Natural killer cell (primary cell): ENCODE measurements at regions not wholly inside any gene's neighbourhood (a gene's known extent, or its start where the extent isn't known, plus 50 kb on each side); places are given as distances from the start of the nearest gene placed in this dataset.

ENCODE experiments used
- ATAC-seq, 3 donors: fragments of 150-1000 bp in 2 of 3; fragments of 200-7000 bp in 1 of 3; cut with Tn5 transposase; 1 replicate in 1 of 3; 2 replicates in 2 of 3; pipeline ENCODE4 v1.10.0; 2021; ENCODE audit warnings: mild to moderate bottlenecking in 2 of 3, moderate library complexity in 2 of 3
- DNase-seq, 2 donors: peaks; one replicate each; pipeline versions ENCODE4 v3.0.0 to v3.0.0-alpha.2; 2013 to 2021; ENCODE audit warnings: mixed read lengths in 1 of 2
- H3K27ac ChIP-seq: one replicate; pipeline ENCODE4 v1.5.1; 2013; ENCODE audit warnings: mild to moderate bottlenecking, low read length
- H3K27me3 ChIP-seq: one replicate; pipeline ENCODE4 v1.6.1; 2013; ENCODE audit warnings: low read length; ENCODE audit not compliant: control insufficient read depth, insufficient read depth
- H3K36me3 ChIP-seq: one replicate; pipeline ENCODE4 v1.6.1; 2013; ENCODE audit warnings: low read length; ENCODE audit not compliant: control insufficient read depth, insufficient read depth
- H3K4me1 ChIP-seq: one replicate; pipeline ENCODE4 v1.6.1; 2013; ENCODE audit warnings: low read length; ENCODE audit not compliant: control insufficient read depth, insufficient read depth
- H3K4me3 ChIP-seq: one replicate; pipeline ENCODE4 v1.5.1; 2013; ENCODE audit warnings: low read length
- H3K9me3 ChIP-seq: one replicate; pipeline ENCODE4 v1.6.1; 2013; ENCODE audit warnings: low read length; ENCODE audit not compliant: control insufficient read depth, insufficient read depth
- H3K27ac Mint-ChIP-seq, 2 donors: one replicate each; pipeline ENCODE4 v1.8.0; 2022; ENCODE audit warnings: mild to moderate bottlenecking in 2 of 2, mixed read lengths in 2 of 2, moderate library complexity in 1 of 2
- H3K27me3 Mint-ChIP-seq, 2 donors: one replicate each; pipeline ENCODE4 v1.8.0; 2022; ENCODE audit warnings: low read depth in 2 of 2, mixed read lengths in 2 of 2
- H3K36me3 Mint-ChIP-seq: one replicate; pipeline ENCODE4 v1.8.0; 2022; ENCODE audit warnings: mixed read lengths
- H3K4me1 Mint-ChIP-seq, 2 donors: one replicate each; pipeline ENCODE4 v1.8.0; 2022; ENCODE audit warnings: mixed read lengths in 2 of 2
- H3K4me3 Mint-ChIP-seq: one replicate; pipeline ENCODE4 v1.8.0; 2022; ENCODE audit warnings: mild to moderate bottlenecking, moderate library complexity, mixed read lengths
- H3K9me3 Mint-ChIP-seq, 2 donors: one replicate each; pipeline ENCODE4 v1.8.0; 2022; ENCODE audit warnings: mixed read lengths in 2 of 2
- WGBS: methylation state at CpG from one replicate; pipeline ENCODE4 v1.1.7; 2013; ENCODE audit warnings: missing lambda C conversion rate; ENCODE audit not compliant: insufficient coverage; 5-methylcytosine and 5-hydroxymethylcytosine counted together
- intact Hi-C: fragments of 100-400 bp; cut with micrococcal nuclease; formaldehyde crosslinking; loops from one replicate; pipeline ENCODE4 v1.14.2; 2022
- TF ChIP-seq, protein P1 (sequence below): fragments of 200-600 bp; IDR thresholded peaks from one replicate; pipeline ENCODE4 v1.8.0; 2022; ENCODE audit warnings: antibody characterized with exemption

DNA sequence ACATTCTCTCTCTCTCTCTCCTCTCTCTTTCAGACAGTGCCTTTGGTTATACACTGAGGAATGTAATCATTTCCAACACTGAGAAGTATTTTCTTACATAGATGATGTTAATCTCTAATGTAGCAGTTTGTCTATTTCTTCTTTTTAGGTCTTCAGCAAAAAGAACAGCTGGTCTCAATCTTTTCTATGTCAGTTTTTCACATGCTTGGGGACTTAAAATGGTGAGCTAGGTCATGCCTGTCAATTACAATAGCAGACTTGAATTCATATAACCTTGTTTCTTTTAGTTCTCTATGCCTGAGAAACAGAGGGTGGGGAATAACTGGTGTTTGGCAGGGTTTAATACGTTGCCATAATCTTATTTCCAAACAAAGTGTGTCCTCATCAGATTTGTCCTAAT is 786.2 kb downstream of the SQOR start:
- intact Hi-C loops = no loop called here
- Mint-ChIP-seq H3K27me3 (no peaks in the 10 kb centered on the region), H3K4me3 (no peak overlapping the region), H3K36me3 (peaks cover 17% of the 10 kb centered on the region), H3K27ac (no peak overlapping the region), H3K9me3 (peaks cover 14 to 23% of the 10 kb centered on the region in 2 donors), H3K4me1 (no peaks in the 10 kb centered on the region)
- H3K9me3 ChIP-seq = peaks cover 8% of the 10 kb centered on the region
- H3K27ac ChIP-seq = no peak overlapping the region
- DNase-seq = no peak
- no peaks in the 10 kb centered on the region for H3K27me3 ChIP-seq
- H3K4me1 ChIP-seq = no peaks in the 10 kb centered on the region
- ATAC-seq = no peak
- no peak overlapping the region for H3K4me3 ChIP-seq
- no peaks in the 10 kb centered on the region for H3K36me3 ChIP-seq
- 50% methylated on average over 1 of the region's 1 CpG for WGBS
- TF ChIP-seq, protein P1, sequence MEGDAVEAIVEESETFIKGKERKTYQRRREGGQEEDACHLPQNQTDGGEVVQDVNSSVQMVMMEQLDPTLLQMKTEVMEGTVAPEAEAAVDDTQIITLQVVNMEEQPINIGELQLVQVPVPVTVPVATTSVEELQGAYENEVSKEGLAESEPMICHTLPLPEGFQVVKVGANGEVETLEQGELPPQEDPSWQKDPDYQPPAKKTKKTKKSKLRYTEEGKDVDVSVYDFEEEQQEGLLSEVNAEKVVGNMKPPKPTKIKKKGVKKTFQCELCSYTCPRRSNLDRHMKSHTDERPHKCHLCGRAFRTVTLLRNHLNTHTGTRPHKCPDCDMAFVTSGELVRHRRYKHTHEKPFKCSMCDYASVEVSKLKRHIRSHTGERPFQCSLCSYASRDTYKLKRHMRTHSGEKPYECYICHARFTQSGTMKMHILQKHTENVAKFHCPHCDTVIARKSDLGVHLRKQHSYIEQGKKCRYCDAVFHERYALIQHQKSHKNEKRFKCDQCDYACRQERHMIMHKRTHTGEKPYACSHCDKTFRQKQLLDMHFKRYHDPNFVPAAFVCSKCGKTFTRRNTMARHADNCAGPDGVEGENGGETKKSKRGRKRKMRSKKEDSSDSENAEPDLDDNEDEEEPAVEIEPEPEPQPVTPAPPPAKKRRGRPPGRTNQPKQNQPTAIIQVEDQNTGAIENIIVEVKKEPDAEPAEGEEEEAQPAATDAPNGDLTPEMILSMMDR = no peak

DNA sequence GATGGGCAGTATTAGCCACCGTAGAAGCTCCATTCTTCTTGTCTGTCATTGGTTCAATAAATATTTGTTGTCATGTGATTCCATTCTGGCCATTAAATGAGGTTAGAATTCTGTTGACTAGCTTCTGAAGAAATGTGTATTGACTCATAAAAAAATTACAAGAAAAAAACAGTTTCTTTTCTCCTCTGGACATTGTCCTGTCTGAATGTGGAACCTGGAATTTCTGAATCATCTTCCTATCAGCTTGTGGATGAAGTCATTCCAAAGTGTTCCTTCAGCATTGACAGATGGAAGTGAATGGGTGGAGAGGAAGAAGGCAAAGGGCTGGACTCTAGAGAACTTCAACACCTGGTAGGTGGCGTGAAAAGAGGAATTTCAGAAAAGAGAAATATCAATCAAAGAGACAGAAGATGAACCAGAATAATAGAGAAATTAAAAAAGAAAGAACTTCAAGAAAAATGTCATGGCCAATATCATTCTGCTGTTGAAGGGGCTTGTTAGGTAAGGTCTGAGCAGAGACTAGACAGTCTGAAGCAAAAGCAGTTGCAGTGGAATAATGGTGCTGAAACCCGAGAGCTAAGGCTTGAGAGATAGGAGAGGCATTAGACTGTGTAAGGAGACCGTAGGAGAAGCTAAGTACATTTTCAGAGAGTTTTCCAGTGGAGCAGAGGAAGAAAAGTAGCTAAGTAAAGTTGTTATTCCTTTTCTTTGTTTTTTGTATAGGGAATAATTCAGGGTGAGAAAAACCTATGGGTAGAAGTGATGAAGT is 806.6 kb downstream of the SQOR start:
- H3K9me3 Mint-ChIP-seq = peaks cover 12 to 27% of the 10 kb centered on the region in 2 donors
- H3K36me3 Mint-ChIP-seq = peaks cover 15% of the 10 kb centered on the region
- H3K27ac ChIP-seq = no peak overlapping the region
- no peaks in the 10 kb centered on the region for H3K27me3 ChIP-seq
- intact Hi-C loops = no loop called here
- no peak overlapping the region for H3K4me3 Mint-ChIP-seq
- no peak overlapping the region for H3K4me3 ChIP-seq
- H3K4me1 ChIP-seq = no peaks in the 10 kb centered on the region
- no peak for DNase-seq
- H3K36me3 ChIP-seq = no peaks in the 10 kb centered on the region
- TF ChIP-seq, protein P1 = no peak
- H3K9me3 ChIP-seq = no peaks in the 10 kb centered on the region
- no peak overlapping the region for H3K27ac Mint-ChIP-seq
- H3K4me1 Mint-ChIP-seq = no peaks in the 10 kb centered on the region
- H3K27me3 Mint-ChIP-seq = no peaks in the 10 kb centered on the region
- 79% methylated on average over 4 of the region's 4 CpGs for WGBS
- no peak for ATAC-seq

DNA sequence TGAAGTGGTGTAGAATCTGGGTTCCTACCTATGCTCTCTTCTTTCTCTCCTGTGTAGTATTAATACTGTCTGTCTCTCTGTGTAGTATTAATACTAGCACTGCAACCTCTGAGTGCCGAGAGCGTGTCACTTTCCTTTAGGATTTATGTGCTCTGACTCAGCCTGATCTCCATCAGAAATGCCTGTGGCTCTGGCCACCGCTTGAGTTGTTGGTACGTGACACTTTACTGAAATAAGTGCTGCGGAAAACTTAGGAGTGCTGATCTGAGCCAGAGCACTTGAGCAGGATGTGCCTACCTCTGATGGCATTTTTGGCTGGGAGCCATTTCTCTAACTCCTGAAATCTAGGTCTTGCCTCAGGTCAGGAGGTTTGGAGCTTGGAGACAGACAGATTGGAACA is 807.4 kb downstream of the SQOR start:
- intact Hi-C loops = no loop called here
- peaks cover 15% of the 10 kb centered on the region for H3K36me3 Mint-ChIP-seq
- H3K27ac Mint-ChIP-seq = no peak overlapping the region
- ATAC-seq (no peak), DNase-seq (no peak)
- H3K9me3 Mint-ChIP-seq = peaks cover 10 to 25% of the 10 kb centered on the region in 2 donors
- no peaks in the 10 kb centered on the region for H3K9me3 ChIP-seq
- WGBS = 88% methylated on average over 5 of the region's 5 CpGs
- H3K4me1 Mint-ChIP-seq = no peaks in the 10 kb centered on the region
- H3K36me3 ChIP-seq = no peaks in the 10 kb centered on the region
- H3K4me3 ChIP-seq = no peak overlapping the region
- no peaks in the 10 kb centered on the region for H3K4me1 ChIP-seq
- no peaks in the 10 kb centered on the region for H3K27me3 Mint-ChIP-seq
- no peaks in the 10 kb centered on the region for H3K27me3 ChIP-seq
- TF ChIP-seq, protein P1 = no peak
- no peak overlapping the region for H3K4me3 Mint-ChIP-seq
- H3K27ac ChIP-seq = no peak overlapping the region
